Parathyroid adenoma (tissue), 2 donors: ENCODE measurements at regions not wholly inside any gene's neighbourhood (a gene's known extent, or its start where the extent isn't known, plus 50 kb on each side); places are given as distances from the start of the nearest gene placed in this dataset.

ENCODE experiments used
- H2AFZ ChIP-seq: fragments of 300-600 bp; sonication (generic); one replicate; pipeline ENCODE4 v1.7.0; 2017; ENCODE audit warnings: antibody characterized with exemption, mild to moderate bottlenecking
- H3K27ac ChIP-seq: fragments of 300-600 bp; sonication (generic); one replicate; pipeline ENCODE4 v1.7.0; 2017
- H3K27me3 ChIP-seq: fragments of 300-600 bp; sonication (generic); one replicate; pipeline ENCODE4 v1.7.0; 2017; ENCODE audit warnings: low read length; ENCODE audit not compliant: control insufficient read depth, insufficient read depth
- H3K36me3 ChIP-seq: fragments of 300-600 bp; sonication (generic); one replicate; pipeline ENCODE4 v1.7.0; 2017; ENCODE audit warnings: low read length; ENCODE audit not compliant: control insufficient read depth, insufficient read depth
- H3K4me1 ChIP-seq: fragments of 300-600 bp; sonication (generic); one replicate; pipeline ENCODE4 v1.7.0; 2017; ENCODE audit warnings: control low read depth
- H3K4me2 ChIP-seq: fragments of 300-600 bp; sonication (generic); one replicate; pipeline ENCODE4 v1.7.0; 2017; ENCODE audit warnings: low read length
- H3K4me3 ChIP-seq: fragments of 300-600 bp; sonication (generic); one replicate; pipeline ENCODE4 v1.7.0; 2017; ENCODE audit warnings: low read depth, low read length
- H3K79me2 ChIP-seq: fragments of 300-600 bp; sonication (generic); one replicate; pipeline ENCODE4 v1.7.0; 2017; ENCODE audit warnings: control low read depth
- H3K9ac ChIP-seq: fragments of 300-600 bp; sonication (generic); one replicate; pipeline ENCODE4 v1.7.0; 2017; ENCODE audit warnings: mild to moderate bottlenecking
- H3K9me3 ChIP-seq: fragments of 300-600 bp; sonication (generic); one replicate; pipeline ENCODE4 v1.7.0; 2017; ENCODE audit warnings: low read length; ENCODE audit not compliant: control insufficient read depth
- CTCF ChIP-seq: fragments of 300-600 bp; sonication (generic); IDR thresholded peaks from one replicate; pipeline ENCODE4 v1.7.0; 2017; ENCODE audit warnings: antibody characterized with exemption, mild to moderate bottlenecking
- donor health status: primary hyperparathyroidism.

- no peaks in the 10 kb centered on the region for H3K36me3 ChIP-seq
- no peaks in the 10 kb centered on the region for H3K27me3 ChIP-seq
- H3K4me1 ChIP-seq, result no peaks in the 10 kb centered on the region
- no peak for TF ChIP-seq CTCF
- H3K9me3 ChIP-seq, result no peaks in the 10 kb centered on the region
- H3K27ac ChIP-seq, result no peak overlapping the region
- H3K9ac ChIP-seq, result no peak overlapping the region
- no peaks in the 10 kb centered on the region for H3K79me2 ChIP-seq
- no peak overlapping the region for H3K4me2 ChIP-seq
- H2AFZ ChIP-seq, result no peak overlapping the region
- no peak overlapping the region for H3K4me3 ChIP-seq
These were observed 228.5 kb downstream of the NDFIP2 start for GRCh38 chr13:79709471-79709870.

GRCh38 chr13:79703772-79704171, 222.8 kb downstream of the NDFIP2 start:
- Histone ChIP-seq H3K9ac (no peak overlapping the region), H3K4me2 (no peak overlapping the region), H3K36me3 (no peaks in the 10 kb centered on the region), H3K27ac (no peak overlapping the region), H3K9me3 (no peaks in the 10 kb centered on the region), H2AFZ (no peak overlapping the region), H3K4me3 (no peak overlapping the region), H3K27me3 (no peaks in the 10 kb centered on the region), H3K4me1 (no peaks in the 10 kb centered on the region), H3K79me2 (no peaks in the 10 kb centered on the region)
- no peak for TF ChIP-seq CTCF

GRCh38 chr13:79695754-79696153, 214.8 kb downstream of the NDFIP2 start:
- no peak overlapping the region for H3K27ac ChIP-seq
- no peak overlapping the region for H3K9ac ChIP-seq
- no peaks in the 10 kb centered on the region for H3K27me3 ChIP-seq
- H2AFZ ChIP-seq, result no peak overlapping the region
- H3K9me3 ChIP-seq, result no peaks in the 10 kb centered on the region
- no peak overlapping the region for H3K4me3 ChIP-seq
- no peak overlapping the region for H3K4me2 ChIP-seq
- H3K36me3 ChIP-seq, result no peaks in the 10 kb centered on the region
- TF ChIP-seq CTCF, result no peak
- H3K4me1 ChIP-seq, result no peaks in the 10 kb centered on the region
- H3K79me2 ChIP-seq, result no peaks in the 10 kb centered on the region

GRCh38 chr13:79692846-79693245, 211.9 kb downstream of the NDFIP2 start:
- no peak for TF ChIP-seq CTCF

GRCh38 chr13:79691826-79692225, 210.9 kb downstream of the NDFIP2 start:
- H3K4me3 ChIP-seq, result no peak overlapping the region
- no peak overlapping the region for H2AFZ ChIP-seq
- no peaks in the 10 kb centered on the region for H3K79me2 ChIP-seq
- TF ChIP-seq CTCF, result no peak
- no peak overlapping the region for H3K4me2 ChIP-seq
- H3K4me1 ChIP-seq, result no peaks in the 10 kb centered on the region
- no peaks in the 10 kb centered on the region for H3K9me3 ChIP-seq
- H3K9ac ChIP-seq, result no peak overlapping the region
- no peaks in the 10 kb centered on the region for H3K27me3 ChIP-seq
- H3K36me3 ChIP-seq, result no peaks in the 10 kb centered on the region
- no peak overlapping the region for H3K27ac ChIP-seq

More at GRCh38 chr13:79692846-79693245, 211.9 kb downstream of the NDFIP2 start:
- no peak overlapping the region for H3K27ac ChIP-seq
- H3K36me3 ChIP-seq, result no peaks in the 10 kb centered on the region
- no peaks in the 10 kb centered on the region for H3K4me1 ChIP-seq
- no peak overlapping the region for H2AFZ ChIP-seq
- H3K4me2 ChIP-seq, result no peak overlapping the region
- H3K27me3 ChIP-seq, result no peaks in the 10 kb centered on the region
- H3K4me3 ChIP-seq, result no peak overlapping the region
- H3K79me2 ChIP-seq, result no peaks in the 10 kb centered on the region
- H3K9me3 ChIP-seq, result no peaks in the 10 kb centered on the region
- H3K9ac ChIP-seq, result no peak overlapping the region
